ENCODE measurements at regions not wholly inside any gene's neighbourhood (a gene's known extent, or its start where the extent isn't known, plus 50 kb on each side); places are given as distances from the start of the nearest gene placed in this dataset.

DNA sequence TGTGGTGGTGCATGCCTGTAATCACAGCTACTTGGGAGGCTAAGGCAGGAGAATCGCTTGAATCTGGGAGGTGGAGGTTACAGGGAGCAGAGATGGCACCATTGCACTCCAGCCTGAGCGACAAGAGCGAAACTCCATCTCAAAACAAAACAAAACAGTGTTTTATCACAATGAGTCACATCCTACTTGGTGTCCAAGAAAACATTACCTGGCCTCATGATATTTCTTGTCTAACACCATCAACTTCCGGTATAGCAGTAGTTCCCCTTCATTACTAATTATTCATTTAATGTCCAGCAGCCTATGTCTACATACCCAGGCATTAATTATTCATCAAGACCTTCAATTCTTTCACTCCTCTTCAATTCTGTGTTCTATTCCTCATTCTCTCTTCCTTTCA lies 115.5 kb downstream of the CCDC59 start:
- intact Hi-C loops (cut with DNase I) = no loop called here
- Histone ChIP-seq H3K27me3 (no peaks in the 10 kb centered on the region), H3K36me3 (no peaks in the 10 kb centered on the region), H3K9me3 (no peaks in the 10 kb centered on the region), H3K4me3 (no peak overlapping the region), H3K27ac (no peak overlapping the region), H3K4me1 (no peaks in the 10 kb centered on the region)
- no peak for ATAC-seq
- DNase-seq = no peak
- TF ChIP-seq, protein P1, sequence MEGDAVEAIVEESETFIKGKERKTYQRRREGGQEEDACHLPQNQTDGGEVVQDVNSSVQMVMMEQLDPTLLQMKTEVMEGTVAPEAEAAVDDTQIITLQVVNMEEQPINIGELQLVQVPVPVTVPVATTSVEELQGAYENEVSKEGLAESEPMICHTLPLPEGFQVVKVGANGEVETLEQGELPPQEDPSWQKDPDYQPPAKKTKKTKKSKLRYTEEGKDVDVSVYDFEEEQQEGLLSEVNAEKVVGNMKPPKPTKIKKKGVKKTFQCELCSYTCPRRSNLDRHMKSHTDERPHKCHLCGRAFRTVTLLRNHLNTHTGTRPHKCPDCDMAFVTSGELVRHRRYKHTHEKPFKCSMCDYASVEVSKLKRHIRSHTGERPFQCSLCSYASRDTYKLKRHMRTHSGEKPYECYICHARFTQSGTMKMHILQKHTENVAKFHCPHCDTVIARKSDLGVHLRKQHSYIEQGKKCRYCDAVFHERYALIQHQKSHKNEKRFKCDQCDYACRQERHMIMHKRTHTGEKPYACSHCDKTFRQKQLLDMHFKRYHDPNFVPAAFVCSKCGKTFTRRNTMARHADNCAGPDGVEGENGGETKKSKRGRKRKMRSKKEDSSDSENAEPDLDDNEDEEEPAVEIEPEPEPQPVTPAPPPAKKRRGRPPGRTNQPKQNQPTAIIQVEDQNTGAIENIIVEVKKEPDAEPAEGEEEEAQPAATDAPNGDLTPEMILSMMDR (IDR thresholded peaks at IDR 0.05) = no peak

DNA sequence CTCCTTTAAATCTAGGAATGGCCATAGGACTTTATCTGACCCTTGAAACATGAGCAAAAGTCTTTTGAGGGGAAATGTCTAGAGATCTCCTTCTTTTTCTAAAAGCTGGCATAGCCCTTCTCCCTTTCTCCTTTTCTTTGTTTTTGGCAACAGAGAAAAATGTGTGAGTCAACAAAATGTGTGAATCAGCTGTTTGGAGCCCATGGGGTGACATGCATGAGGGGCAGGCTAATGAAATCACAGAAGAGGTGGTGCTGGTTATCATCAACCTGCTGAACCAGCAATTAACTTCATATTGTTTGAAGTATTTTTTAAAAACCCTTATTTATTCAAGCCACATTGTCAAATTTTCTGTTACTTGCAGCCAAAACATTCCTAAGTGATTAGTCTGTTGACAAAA lies 132.3 kb downstream of the CCDC59 start:
- Histone ChIP-seq H3K27ac (no peak overlapping the region), H3K4me3 (no peak overlapping the region), H3K27me3 (no peaks in the 10 kb centered on the region), H3K4me1 (no peaks in the 10 kb centered on the region), H3K36me3 (no peaks in the 10 kb centered on the region), H3K9me3 (no peaks in the 10 kb centered on the region)
- ATAC-seq = no peak
- TF ChIP-seq, protein P1 (IDR thresholded peaks at IDR 0.05) = no peak
- no peak for DNase-seq
- intact Hi-C loops (cut with DNase I) = no loop called here

DNA sequence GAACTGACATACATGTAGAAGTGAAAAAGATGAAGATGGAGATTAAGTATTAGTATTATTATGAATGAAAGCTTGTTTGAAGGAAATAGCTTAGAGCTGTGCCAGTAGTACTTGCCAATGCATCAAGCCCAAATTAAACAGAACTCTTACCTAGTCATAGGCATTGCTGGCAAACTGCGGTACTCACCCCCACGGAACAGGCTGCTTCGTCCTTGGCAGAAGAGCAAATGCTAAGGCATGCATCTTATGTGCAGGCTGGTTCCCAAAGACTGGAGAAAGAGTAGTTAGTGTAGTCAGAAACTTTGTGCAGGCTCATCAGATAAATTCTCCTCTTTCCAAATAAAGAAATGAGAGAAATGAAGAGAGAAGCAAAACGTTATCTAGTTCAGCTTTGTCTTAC lies 134.8 kb downstream of the CCDC59 start:
- Histone ChIP-seq H3K36me3 (no peaks in the 10 kb centered on the region), H3K4me3 (no peak overlapping the region), H3K27ac (no peak overlapping the region), H3K9me3 (no peaks in the 10 kb centered on the region), H3K4me1 (no peaks in the 10 kb centered on the region), H3K27me3 (no peaks in the 10 kb centered on the region)
- TF ChIP-seq, protein P1 (IDR thresholded peaks at IDR 0.05) = no peak
- ATAC-seq = no peak
- DNase-seq = no peak
- intact Hi-C loops (cut with DNase I) = no loop called here

DNA sequence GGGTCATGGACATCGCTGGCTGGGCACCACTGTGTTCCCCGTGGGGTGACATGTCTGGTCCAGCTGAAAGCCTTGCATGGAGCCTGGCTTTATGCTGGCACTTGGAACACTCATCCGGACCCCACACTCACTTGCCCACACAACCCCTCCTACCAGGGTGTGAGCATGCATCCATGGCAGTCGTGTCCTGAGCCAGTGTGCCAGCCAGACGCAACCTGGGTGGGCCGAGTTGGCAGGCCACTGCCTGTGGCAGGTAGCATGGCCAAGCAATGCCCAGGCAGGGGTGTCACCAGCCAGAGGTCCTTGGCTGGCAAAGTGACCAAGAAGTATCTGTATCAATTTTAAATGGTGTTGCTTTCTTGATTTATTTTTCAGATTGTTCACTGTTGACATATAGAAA lies 141.7 kb downstream of the CCDC59 start:
- H3K27me3 ChIP-seq = no peaks in the 10 kb centered on the region
- DNase-seq (no peak), ATAC-seq (no peak)
- no peak overlapping the region for H3K4me3 ChIP-seq
- H3K36me3 ChIP-seq = no peaks in the 10 kb centered on the region
- H3K27ac ChIP-seq = no peak overlapping the region
- no peaks in the 10 kb centered on the region for H3K4me1 ChIP-seq
- H3K9me3 ChIP-seq = no peaks in the 10 kb centered on the region
- TF ChIP-seq, protein P1 (IDR thresholded peaks at IDR 0.05) = no peak
- intact Hi-C loops (cut with DNase I) = no loop called here

DNA sequence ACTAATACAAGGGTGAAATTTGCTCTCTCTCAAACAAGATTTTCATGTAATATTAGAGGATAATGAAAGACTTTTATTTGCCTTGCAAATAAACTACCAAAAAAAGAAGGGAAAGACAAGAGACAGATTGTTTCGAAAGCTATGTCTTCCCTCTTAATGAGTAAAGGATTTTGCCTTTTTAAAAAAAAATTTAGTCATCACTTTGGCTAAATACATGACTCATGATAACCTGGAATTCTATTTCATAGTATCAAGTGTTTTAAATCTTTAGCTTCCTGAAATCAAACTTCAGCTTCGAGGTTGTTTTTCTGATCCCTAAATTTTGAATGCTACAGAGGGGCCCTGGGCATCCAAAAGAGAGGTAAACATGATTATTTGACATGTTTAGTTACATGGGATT lies 144.4 kb downstream of the CCDC59 start:
- no peak overlapping the region for H3K27ac ChIP-seq
- H3K36me3 ChIP-seq = no peaks in the 10 kb centered on the region
- no peak for ATAC-seq
- TF ChIP-seq, protein P1 (IDR thresholded peaks at IDR 0.05) = no peak
- no peaks in the 10 kb centered on the region for H3K27me3 ChIP-seq
- intact Hi-C loops (cut with DNase I) = no loop called here
- H3K4me1 ChIP-seq = no peaks in the 10 kb centered on the region
- no peaks in the 10 kb centered on the region for H3K9me3 ChIP-seq
- no peak for DNase-seq
- H3K4me3 ChIP-seq = no peak overlapping the region

DNA sequence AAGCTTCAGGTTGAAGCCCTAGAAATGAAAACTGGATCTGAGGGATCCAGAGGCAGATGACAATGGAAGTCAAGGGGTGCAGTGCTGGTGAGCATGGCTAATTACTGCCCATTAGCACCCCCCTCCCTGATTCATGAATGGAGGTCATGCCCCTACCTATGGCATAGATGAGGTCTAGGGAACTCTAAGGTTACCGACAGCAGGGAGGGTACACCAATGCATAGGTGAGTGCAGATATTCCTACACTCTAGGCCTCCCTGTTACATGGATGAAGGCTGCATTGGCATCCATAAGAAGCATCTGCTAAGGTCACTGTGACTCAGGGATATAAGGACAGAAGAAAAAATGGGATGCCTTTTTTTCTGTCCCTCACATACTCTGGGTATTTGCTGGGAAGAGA lies 147.3 kb downstream of the CCDC59 start:
- Histone ChIP-seq H3K4me1 (no peaks in the 10 kb centered on the region), H3K4me3 (no peak overlapping the region), H3K9me3 (peaks cover 3% of the 10 kb centered on the region), H3K36me3 (no peaks in the 10 kb centered on the region), H3K27me3 (no peaks in the 10 kb centered on the region), H3K27ac (no peak overlapping the region)
- no peak for DNase-seq
- no peak for ATAC-seq
- TF ChIP-seq, protein P1 (IDR thresholded peaks at IDR 0.05) = no peak
- intact Hi-C loops (cut with DNase I) = no loop called here

Data from upper lobe of right lung (tissue), 1 donor.